ENCODE measurements at regions not wholly inside any gene's neighbourhood (a gene's known extent, or its start where the extent isn't known, plus 50 kb on each side); places are given as distances from the start of the nearest gene placed in this dataset.

DNA sequence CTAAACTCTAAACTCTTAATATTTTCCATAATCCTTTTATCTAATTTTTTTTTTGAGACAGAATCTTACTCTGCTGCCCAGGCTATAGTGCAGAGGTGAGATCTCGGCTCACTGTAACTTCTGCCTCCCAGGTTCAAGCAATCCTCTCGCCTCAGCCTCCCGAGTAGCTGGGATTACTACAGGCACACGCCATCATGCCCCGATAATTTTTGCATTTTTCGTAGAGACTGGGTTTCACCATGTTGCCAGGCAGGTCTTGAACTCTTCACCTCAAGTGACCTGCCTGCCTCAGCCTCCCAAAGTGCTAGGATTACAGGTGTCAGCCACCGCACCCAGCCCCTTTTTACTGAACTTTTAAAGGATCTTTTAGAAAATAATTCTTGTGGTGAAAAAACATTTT is 110.2 kb upstream of the PHF14 start:
- POLR2A ChIA-PET, result no interaction called here
- no peaks in the 10 kb centered on the region for H3K4me1 ChIP-seq (ENCODE audit: control insufficient read depth in 1 of 2, extremely low read depth in 1 of 2, insufficient read depth in 2 of 2, low read length in 2 of 2)
- H3K4me1 Mint-ChIP-seq, result no peaks in the 10 kb centered on the region
- H3K9me3 Mint-ChIP-seq, result no peaks in the 10 kb centered on the region
- CTCF ChIA-PET, result no interaction called here
- H3K27me3 ChIP-seq (replicated peaks in 1 of 2; ENCODE audit: control insufficient read depth in 2 of 2, extremely low read depth in 1 of 2, insufficient read depth in 2 of 2, low read length in 1 of 2), result peaks cover 0 to 2% of the 10 kb centered on the region in 2 experiments
- DNase-seq (no peak), ATAC-seq (replicated peaks in 1 of 4) (no peak)
- H3K27ac ChIP-seq (ENCODE audit: low read length), result no peak overlapping the region
- no peak overlapping the region for H3K27ac Mint-ChIP-seq
- H3K27me3 Mint-ChIP-seq, result peaks cover 4 to 9% of the 10 kb centered on the region in 2 donors
- H3K4me3 ChIP-seq (ENCODE audit: control insufficient read depth in 1 of 2, extremely low read depth in 1 of 2, low read length in 1 of 2), result no peak overlapping the region
- WGBS (ENCODE audit: insufficient coverage), result 91% methylated on average over 6 of the region's 7 CpGs
- no peaks in the 10 kb centered on the region for H3K36me3 Mint-ChIP-seq
- no peaks in the 10 kb centered on the region for H3K36me3 ChIP-seq (ENCODE audit: control insufficient read depth in 2 of 2, extremely low read depth in 1 of 2, insufficient read depth in 1 of 2, low read length in 1 of 2)
- H3K9me3 ChIP-seq, result no peaks in the 10 kb centered on the region
- H3K4me3 Mint-ChIP-seq, result no peak overlapping the region

DNA sequence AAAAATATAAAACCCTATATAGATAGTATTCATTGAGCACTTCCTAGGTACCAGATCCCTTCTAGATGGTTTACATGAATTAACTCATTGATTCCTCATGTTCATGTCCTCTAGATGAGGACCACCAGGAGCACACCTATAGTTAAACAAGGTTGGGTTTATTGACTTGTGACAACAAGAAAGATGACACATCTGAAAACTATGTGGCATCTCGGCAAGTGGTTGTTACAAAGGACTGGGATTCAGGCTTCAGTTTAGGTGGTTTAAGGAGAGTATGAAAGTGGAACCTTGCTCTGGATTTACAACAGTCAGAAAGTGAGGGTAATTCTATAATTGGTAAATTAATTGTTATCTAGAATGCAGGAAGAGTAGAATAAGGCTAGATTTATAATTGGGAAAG is 99.0 kb upstream of the PHF14 start:
- Histone ChIP-seq H3K27ac (ENCODE audit: low read length) (no peak overlapping the region), H3K9me3 (no peaks in the 10 kb centered on the region), H3K4me3 (ENCODE audit: control insufficient read depth in 1 of 2, extremely low read depth in 1 of 2, low read length in 1 of 2) (no peak overlapping the region), H3K27me3 (replicated peaks in 1 of 2; ENCODE audit: control insufficient read depth in 2 of 2, extremely low read depth in 1 of 2, insufficient read depth in 2 of 2, low read length in 1 of 2) (no peaks in the 10 kb centered on the region), H3K4me1 (ENCODE audit: control insufficient read depth in 1 of 2, extremely low read depth in 1 of 2, insufficient read depth in 2 of 2, low read length in 2 of 2) (no peaks in the 10 kb centered on the region), H3K36me3 (ENCODE audit: control insufficient read depth in 2 of 2, extremely low read depth in 1 of 2, insufficient read depth in 1 of 2, low read length in 1 of 2) (no peaks in the 10 kb centered on the region)
- WGBS (ENCODE audit: insufficient coverage), result 100% methylated on average over 1 of the region's 1 CpG
- H3K4me3 Mint-ChIP-seq, result no peak overlapping the region
- no peak for DNase-seq
- ChIA-PET POLR2A (no interaction called here), CTCF (no interaction called here)
- ATAC-seq (replicated peaks in 1 of 4), result no peak
- H3K9me3 Mint-ChIP-seq, result peaks cover 6 to 12% (median 7%) of the 10 kb centered on the region in 3 donors
- no peak overlapping the region for H3K27ac Mint-ChIP-seq
- no peaks in the 10 kb centered on the region for H3K36me3 Mint-ChIP-seq
- no peaks in the 10 kb centered on the region for H3K4me1 Mint-ChIP-seq
- peaks cover 19 to 35% of the 10 kb centered on the region in 2 donors for H3K27me3 Mint-ChIP-seq

DNA sequence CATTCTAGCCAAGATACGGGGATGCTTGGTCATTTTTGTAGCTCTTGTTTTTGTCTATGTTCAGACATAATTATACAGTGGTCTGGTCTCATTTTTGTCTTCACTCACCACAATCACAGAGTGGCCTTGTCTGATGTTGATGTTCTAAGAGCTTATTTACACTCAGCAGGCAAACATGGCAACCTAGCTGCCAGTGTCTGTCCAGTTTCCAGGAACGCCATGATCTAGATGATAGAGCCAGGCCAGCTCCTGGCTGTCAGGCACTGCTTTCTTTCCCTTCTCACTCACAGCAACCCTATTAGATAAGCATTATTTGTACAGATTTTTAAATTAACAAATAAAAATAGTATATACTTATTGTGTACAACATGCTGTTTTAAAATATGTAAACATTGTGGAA is 98.6 kb upstream of the PHF14 start:
- Histone ChIP-seq H3K9me3 (no peaks in the 10 kb centered on the region), H3K4me3 (ENCODE audit: control insufficient read depth in 1 of 2, extremely low read depth in 1 of 2, low read length in 1 of 2) (no peak overlapping the region), H3K36me3 (ENCODE audit: control insufficient read depth in 2 of 2, extremely low read depth in 1 of 2, insufficient read depth in 1 of 2, low read length in 1 of 2) (no peaks in the 10 kb centered on the region), H3K27me3 (replicated peaks in 1 of 2; ENCODE audit: control insufficient read depth in 2 of 2, extremely low read depth in 1 of 2, insufficient read depth in 2 of 2, low read length in 1 of 2) (no peaks in the 10 kb centered on the region), H3K4me1 (ENCODE audit: control insufficient read depth in 1 of 2, extremely low read depth in 1 of 2, insufficient read depth in 2 of 2, low read length in 2 of 2) (no peaks in the 10 kb centered on the region), H3K27ac (ENCODE audit: low read length) (no peak overlapping the region)
- ChIA-PET CTCF (no interaction called here), POLR2A (no interaction called here)
- WGBS (ENCODE audit: insufficient coverage), result 80% methylated on average over 1 of the region's 2 CpGs
- H3K9me3 Mint-ChIP-seq, result peaks cover 6 to 12% (median 7%) of the 10 kb centered on the region in 3 donors
- no peak overlapping the region for H3K4me3 Mint-ChIP-seq
- H3K27me3 Mint-ChIP-seq, result peaks cover 19 to 35% of the 10 kb centered on the region in 2 donors
- H3K27ac Mint-ChIP-seq, result no peak overlapping the region
- ATAC-seq (replicated peaks in 1 of 4), result no peak
- H3K36me3 Mint-ChIP-seq, result no peaks in the 10 kb centered on the region
- no peaks in the 10 kb centered on the region for H3K4me1 Mint-ChIP-seq
- DNase-seq, result no peak

DNA sequence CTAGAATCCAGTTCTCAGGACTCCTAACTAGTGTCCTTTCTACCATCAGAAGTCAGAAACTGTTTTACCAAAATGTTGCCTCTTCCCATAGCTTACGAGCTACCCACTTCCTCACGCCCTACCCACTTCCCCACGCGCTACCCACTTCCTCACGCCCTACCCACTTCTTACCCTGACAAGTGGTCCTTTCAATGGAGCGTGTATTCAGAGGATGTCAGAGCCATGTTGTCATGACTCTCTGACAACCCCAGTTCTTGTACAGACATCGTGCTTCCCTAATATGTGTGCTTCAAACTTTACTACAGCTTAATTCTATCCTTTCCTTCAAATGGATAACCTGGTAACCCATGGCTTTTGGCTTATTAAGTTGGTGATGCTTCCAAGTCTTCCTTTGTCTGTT is 84.8 kb upstream of the PHF14 start:
- H3K27ac Mint-ChIP-seq, result no peak overlapping the region
- H3K27me3 Mint-ChIP-seq, result peaks cover 0 to 4% of the 10 kb centered on the region in 2 donors
- ChIA-PET POLR2A (no interaction called here), CTCF (interaction anchor here (0.6 to 1.7 kb wide), 4 partner anchors 10 to 323 kb away, joined by 3 to 8 read pairs (median 4); no protein-coding TSS in a partner anchor)
- ATAC-seq (replicated peaks in 1 of 4) (peak; percentile 44 to 84 (median 78)), DNase-seq (peak in 25 of 35 experiments; percentile 2 to 37 (median 9))
- no peak overlapping the region for H3K27ac ChIP-seq (ENCODE audit: low read length)
- H3K4me3 Mint-ChIP-seq, result peak overlapping the region; percentile 51 to 57 (median 52)
- H3K4me3 ChIP-seq (ENCODE audit: control insufficient read depth in 1 of 2, extremely low read depth in 1 of 2, low read length in 1 of 2), result no peak overlapping the region
- H3K9me3 Mint-ChIP-seq, result no peaks in the 10 kb centered on the region
- peaks cover 11 to 12% (median 12%) of the 10 kb centered on the region in 3 donors for H3K4me1 Mint-ChIP-seq
- no peaks in the 10 kb centered on the region for H3K36me3 ChIP-seq (ENCODE audit: control insufficient read depth in 2 of 2, extremely low read depth in 1 of 2, insufficient read depth in 1 of 2, low read length in 1 of 2)
- H3K4me1 ChIP-seq (ENCODE audit: control insufficient read depth in 1 of 2, extremely low read depth in 1 of 2, insufficient read depth in 2 of 2, low read length in 2 of 2), result peaks cover 6 to 9% of the 10 kb centered on the region in 2 experiments
- WGBS (ENCODE audit: insufficient coverage), result 0% methylated on average over 6 of the region's 7 CpGs
- no peaks in the 10 kb centered on the region for H3K9me3 ChIP-seq
- H3K36me3 Mint-ChIP-seq, result no peaks in the 10 kb centered on the region
- peaks cover 0 to 4% of the 10 kb centered on the region in 2 experiments for H3K27me3 ChIP-seq (replicated peaks in 1 of 2; ENCODE audit: control insufficient read depth in 2 of 2, extremely low read depth in 1 of 2, insufficient read depth in 2 of 2, low read length in 1 of 2)

DNA sequence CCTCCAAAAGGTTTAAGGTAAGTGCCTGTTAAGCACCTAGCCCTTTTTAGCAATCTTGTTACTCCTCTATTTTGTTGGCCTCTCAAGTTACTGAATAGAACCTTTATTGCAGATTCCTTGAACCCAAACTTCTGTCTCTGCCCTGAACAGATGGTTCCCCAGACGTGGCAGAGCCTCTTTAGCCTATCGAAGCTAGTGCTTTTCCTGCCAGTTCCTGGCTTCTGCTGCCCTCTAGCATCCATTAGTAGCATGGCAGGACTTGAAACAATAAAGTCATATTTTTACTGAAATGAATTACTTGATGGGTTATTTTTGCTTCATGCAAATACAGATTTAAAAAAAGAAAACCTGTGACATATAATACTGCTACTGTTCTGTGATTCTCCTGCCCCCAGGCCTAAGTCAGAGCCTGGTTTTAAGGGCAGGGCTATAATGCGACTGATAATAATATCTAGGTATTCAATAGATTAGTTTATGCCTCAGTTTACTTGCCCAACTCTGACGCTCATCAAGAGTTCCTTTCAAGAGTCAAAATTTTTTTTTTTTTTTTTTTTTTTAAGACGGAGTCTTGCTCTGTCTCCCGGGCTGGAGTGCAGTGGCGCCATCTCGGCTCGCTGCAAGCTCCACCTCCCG is 84.3 kb upstream of the PHF14 start:
- Histone ChIP-seq H3K9me3 (no peaks in the 10 kb centered on the region), H3K27ac (ENCODE audit: low read length) (no peak overlapping the region), H3K4me1 (ENCODE audit: control insufficient read depth in 1 of 2, extremely low read depth in 1 of 2, insufficient read depth in 2 of 2, low read length in 2 of 2) (peaks cover 6 to 9% of the 10 kb centered on the region in 2 experiments), H3K36me3 (ENCODE audit: control insufficient read depth in 2 of 2, extremely low read depth in 1 of 2, insufficient read depth in 1 of 2, low read length in 1 of 2) (no peaks in the 10 kb centered on the region), H3K4me3 (ENCODE audit: control insufficient read depth in 1 of 2, extremely low read depth in 1 of 2, low read length in 1 of 2) (no peak overlapping the region), H3K27me3 (replicated peaks in 1 of 2; ENCODE audit: control insufficient read depth in 2 of 2, extremely low read depth in 1 of 2, insufficient read depth in 2 of 2, low read length in 1 of 2) (peaks cover 0 to 4% of the 10 kb centered on the region in 2 experiments)
- H3K4me3 Mint-ChIP-seq, result peak overlapping the region; percentile 51 to 57 (median 52)
- peaks cover 0 to 4% of the 10 kb centered on the region in 2 donors for H3K27me3 Mint-ChIP-seq
- no peaks in the 10 kb centered on the region for H3K36me3 Mint-ChIP-seq
- H3K27ac Mint-ChIP-seq, result no peak overlapping the region
- H3K9me3 Mint-ChIP-seq, result no peaks in the 10 kb centered on the region
- ChIA-PET CTCF (interaction anchor here (0.5 to 1.7 kb wide), 7 partner anchors 11 to 322 kb away, joined by 3 to 8 read pairs (median 4); no protein-coding TSS in a partner anchor), POLR2A (interaction anchor here in 1 of 2 donors (1.0 kb wide), 1 partner anchor 189 kb away, joined by 9 read pairs; no protein-coding TSS in a partner anchor)
- H3K4me1 Mint-ChIP-seq, result peaks cover 11 to 12% (median 12%) of the 10 kb centered on the region in 3 donors
- DNase-seq (peak in 28 of 35 experiments; percentile 2 to 66 (median 18)), ATAC-seq (replicated peaks in 1 of 4) (peak; percentile 76 to 84 (median 80))
- WGBS (ENCODE audit: insufficient coverage), result 77% methylated on average over 5 of the region's 10 CpGs

DNA sequence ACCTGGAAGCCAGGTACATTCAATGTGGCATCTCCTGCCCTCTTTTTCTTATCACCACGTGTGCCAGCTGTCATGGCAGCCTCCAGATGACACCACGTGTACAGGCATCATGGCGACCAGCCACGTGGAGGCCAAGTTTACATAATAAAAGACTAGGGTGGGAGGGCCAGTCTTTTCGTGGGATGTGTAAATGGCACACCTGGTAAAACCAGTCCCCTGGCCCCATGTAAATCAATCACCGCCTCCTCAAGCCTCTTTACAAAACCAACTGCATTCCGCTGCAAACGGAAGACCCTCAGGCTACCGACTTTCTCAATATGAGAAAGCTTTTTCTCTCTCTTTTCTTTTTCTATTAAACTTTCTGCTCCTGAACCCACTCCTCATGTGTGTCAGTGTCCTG is 65.1 kb upstream of the PHF14 start:
- WGBS (ENCODE audit: insufficient coverage), result 96% methylated on average over 5 of the region's 9 CpGs
- no peak for ATAC-seq (replicated peaks in 1 of 4)
- H3K9me3 Mint-ChIP-seq, result peaks cover 0 to 9% (median 3%) of the 10 kb centered on the region in 3 donors
- no peaks in the 10 kb centered on the region for H3K4me1 Mint-ChIP-seq
- Histone ChIP-seq H3K36me3 (ENCODE audit: control insufficient read depth in 2 of 2, extremely low read depth in 1 of 2, insufficient read depth in 1 of 2, low read length in 1 of 2) (no peaks in the 10 kb centered on the region), H3K9me3 (no peaks in the 10 kb centered on the region), H3K4me1 (ENCODE audit: control insufficient read depth in 1 of 2, extremely low read depth in 1 of 2, insufficient read depth in 2 of 2, low read length in 2 of 2) (no peaks in the 10 kb centered on the region), H3K4me3 (ENCODE audit: control insufficient read depth in 1 of 2, extremely low read depth in 1 of 2, low read length in 1 of 2) (no peak overlapping the region), H3K27me3 (replicated peaks in 1 of 2; ENCODE audit: control insufficient read depth in 2 of 2, extremely low read depth in 1 of 2, insufficient read depth in 2 of 2, low read length in 1 of 2) (no peaks in the 10 kb centered on the region), H3K27ac (ENCODE audit: low read length) (no peak overlapping the region)
- no peak overlapping the region for H3K4me3 Mint-ChIP-seq
- no peak for DNase-seq
- H3K27ac Mint-ChIP-seq, result no peak overlapping the region
- POLR2A ChIA-PET, result no interaction called here
- CTCF ChIA-PET, result no interaction called here
- peaks cover 3 to 4% of the 10 kb centered on the region in 2 donors for H3K27me3 Mint-ChIP-seq
- no peaks in the 10 kb centered on the region for H3K36me3 Mint-ChIP-seq

All from T-cell (primary cell).